Vagina (tissue), 2 donors: ENCODE measurements at regions not wholly inside any gene's neighbourhood (a gene's known extent, or its start where the extent isn't known, plus 50 kb on each side); places are given as distances from the start of the nearest gene placed in this dataset.

Experiments
- DNase-seq, 2 donors: peaks; one replicate each; pipeline ENCODE4 v3.0.0-alpha.2; 2017; ENCODE audit errors: extremely low spot score in 2 of 2
- H3K27ac ChIP-seq: fragments of 200-600 bp; sonication (generic); one replicate; pipeline ENCODE4 v1.5.1; 2019
- H3K27me3 ChIP-seq: fragments of 200-600 bp; sonication (generic); one replicate; pipeline ENCODE4 v1.5.1; 2019
- H3K36me3 ChIP-seq, 2 donors: fragments of 200-600 bp; sonication (generic); one replicate each; pipeline ENCODE4 v1.5.1; 2017 to 2019
- H3K4me1 ChIP-seq: fragments of 200-600 bp; sonication (generic); one replicate; pipeline ENCODE4 v1.5.1; 2019
- H3K4me3 ChIP-seq, 2 donors: fragments of 200-600 bp; sonication (generic); 1 replicate in 1 of 2; 2 replicates in 1 of 2; pipeline ENCODE4 v1.5.1; 2016 to 2019
- H3K9me3 ChIP-seq: fragments of 200-600 bp; sonication (generic); one replicate; pipeline ENCODE4 v1.5.1; 2019
- POLR2A ChIP-seq, 2 donors: fragments of 450-650 bp; IDR thresholded peaks; one replicate each; pipeline ENCODE4 v1.6.1; 2017; ENCODE audit warnings: antibody characterized with exemption in 2 of 2, mild to moderate bottlenecking in 2 of 2, moderate library complexity in 2 of 2
- POLR2AphosphoS5 ChIP-seq, 2 donors: sonication (generic); formaldehyde crosslinking; IDR thresholded peaks; one replicate each; pipeline ENCODE4 v1.9.0; 2017; ENCODE audit warnings: antibody characterized with exemption in 2 of 2, mild to moderate bottlenecking in 2 of 2, low read depth in 1 of 2; ENCODE audit not compliant: insufficient read depth in 1 of 2
- intact Hi-C: fragments of 100-400 bp; cut with DNase I; formaldehyde crosslinking; loops from one replicate; pipeline ENCODE4 v1.15.1; 2023
- TF ChIP-seq, protein P1 (sequence below), 3 experiments: fragments of 450-650 bp in 2 of 3; fragments of 200-600 bp in 1 of 3; sonication (generic) in 1 of 3; IDR thresholded peaks; one replicate each; pipeline ENCODE4 v1.5.1; 2017 to 2019; ENCODE audit warnings: antibody characterized with exemption in 3 of 3, mild to moderate bottlenecking in 2 of 3, moderate library complexity in 2 of 3

GRCh38 chr4:71259280-71259679 is 79.5 kb upstream of the SLC4A4 start:
- Histone ChIP-seq H3K4me1 (no peaks in the 10 kb centered on the region), H3K9me3 (no peaks in the 10 kb centered on the region), H3K4me3 (no peak overlapping the region), H3K36me3 (no peaks in the 10 kb centered on the region), H3K27me3 (no peaks in the 10 kb centered on the region), H3K27ac (no peak overlapping the region)
- intact Hi-C loops = no loop called here
- DNase-seq = no peak
- no peak for TF ChIP-seq POLR2A (IDR thresholded peaks at IDR 0.05)
- TF ChIP-seq POLR2AphosphoS5 (IDR thresholded peaks at IDR 0.05; ENCODE audit: insufficient read depth in 1 of 2, low read depth in 1 of 2) = no peak
- TF ChIP-seq, protein P1, sequence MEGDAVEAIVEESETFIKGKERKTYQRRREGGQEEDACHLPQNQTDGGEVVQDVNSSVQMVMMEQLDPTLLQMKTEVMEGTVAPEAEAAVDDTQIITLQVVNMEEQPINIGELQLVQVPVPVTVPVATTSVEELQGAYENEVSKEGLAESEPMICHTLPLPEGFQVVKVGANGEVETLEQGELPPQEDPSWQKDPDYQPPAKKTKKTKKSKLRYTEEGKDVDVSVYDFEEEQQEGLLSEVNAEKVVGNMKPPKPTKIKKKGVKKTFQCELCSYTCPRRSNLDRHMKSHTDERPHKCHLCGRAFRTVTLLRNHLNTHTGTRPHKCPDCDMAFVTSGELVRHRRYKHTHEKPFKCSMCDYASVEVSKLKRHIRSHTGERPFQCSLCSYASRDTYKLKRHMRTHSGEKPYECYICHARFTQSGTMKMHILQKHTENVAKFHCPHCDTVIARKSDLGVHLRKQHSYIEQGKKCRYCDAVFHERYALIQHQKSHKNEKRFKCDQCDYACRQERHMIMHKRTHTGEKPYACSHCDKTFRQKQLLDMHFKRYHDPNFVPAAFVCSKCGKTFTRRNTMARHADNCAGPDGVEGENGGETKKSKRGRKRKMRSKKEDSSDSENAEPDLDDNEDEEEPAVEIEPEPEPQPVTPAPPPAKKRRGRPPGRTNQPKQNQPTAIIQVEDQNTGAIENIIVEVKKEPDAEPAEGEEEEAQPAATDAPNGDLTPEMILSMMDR (IDR thresholded peaks at IDR 0.05) = no peak

DNA sequence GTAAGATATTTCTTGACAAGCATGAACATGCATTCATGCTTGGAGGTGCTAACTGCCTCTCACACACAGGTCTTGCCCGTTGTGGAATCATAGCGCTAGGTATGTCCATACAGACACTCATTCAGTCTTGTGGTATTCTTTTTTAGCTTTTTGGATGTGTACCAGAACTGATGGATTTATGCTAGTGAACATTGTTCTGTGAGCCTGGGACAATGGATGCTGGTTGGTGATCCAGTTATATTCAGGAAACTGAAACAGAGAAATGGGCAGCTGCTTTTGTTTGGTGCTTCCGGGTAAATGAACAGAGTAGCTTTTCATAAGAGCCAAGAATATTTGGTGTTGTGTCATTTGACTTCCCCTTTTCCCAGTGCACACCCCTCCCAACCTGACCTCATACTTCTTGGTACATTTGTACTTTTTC is 78.9 kb upstream of the SLC4A4 start:
- intact Hi-C loops = no loop called here
- DNase-seq = no peak
- TF ChIP-seq POLR2A (IDR thresholded peaks at IDR 0.05) (no peak), POLR2AphosphoS5 (IDR thresholded peaks at IDR 0.05; ENCODE audit: insufficient read depth in 1 of 2, low read depth in 1 of 2) (no peak)
- TF ChIP-seq, protein P1 (IDR thresholded peaks at IDR 0.05) = no peak
- Histone ChIP-seq H3K36me3 (no peaks in the 10 kb centered on the region), H3K27ac (no peak overlapping the region), H3K27me3 (no peaks in the 10 kb centered on the region), H3K4me1 (no peaks in the 10 kb centered on the region), H3K4me3 (no peak overlapping the region), H3K9me3 (no peaks in the 10 kb centered on the region)

DNA sequence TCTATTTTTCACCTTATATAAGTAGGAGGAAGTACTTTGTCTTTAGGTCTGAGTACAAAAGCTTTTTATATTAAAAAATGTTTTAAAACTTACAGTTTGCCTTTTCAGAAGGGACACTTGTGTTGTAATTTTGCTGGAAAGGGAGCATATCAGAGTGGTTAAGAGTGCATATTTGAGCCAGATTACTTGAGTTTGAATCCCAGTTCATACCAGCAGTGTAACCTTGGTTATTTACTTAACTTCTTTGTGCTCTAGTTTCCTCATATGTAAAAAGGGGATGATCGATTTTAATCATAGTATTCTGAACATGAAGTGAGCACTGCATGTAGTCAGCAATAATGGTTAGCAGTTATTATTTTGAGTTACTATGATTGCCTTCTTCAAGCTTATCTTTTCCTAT is 78.3 kb upstream of the SLC4A4 start:
- intact Hi-C loops = no loop called here
- Histone ChIP-seq H3K27me3 (no peaks in the 10 kb centered on the region), H3K4me3 (no peak overlapping the region), H3K9me3 (no peaks in the 10 kb centered on the region), H3K36me3 (no peaks in the 10 kb centered on the region), H3K27ac (no peak overlapping the region), H3K4me1 (no peaks in the 10 kb centered on the region)
- no peak for DNase-seq
- TF ChIP-seq, protein P1 (IDR thresholded peaks at IDR 0.05) = no peak
- TF ChIP-seq POLR2AphosphoS5 (IDR thresholded peaks at IDR 0.05; ENCODE audit: insufficient read depth in 1 of 2, low read depth in 1 of 2) = no peak
- TF ChIP-seq POLR2A (IDR thresholded peaks at IDR 0.05) = no peak

- intact Hi-C loops = no loop called here
- Histone ChIP-seq H3K4me1 (no peaks in the 10 kb centered on the region), H3K9me3 (no peaks in the 10 kb centered on the region), H3K36me3 (no peaks in the 10 kb centered on the region), H3K27ac (no peak overlapping the region), H3K4me3 (no peak overlapping the region), H3K27me3 (no peaks in the 10 kb centered on the region)
- TF ChIP-seq, protein P1 (IDR thresholded peaks at IDR 0.05) = no peak
- TF ChIP-seq POLR2A (IDR thresholded peaks at IDR 0.05) = no peak
- DNase-seq = no peak
Measured at GRCh38 chr4:71261001-71261400, 77.8 kb upstream of the SLC4A4 start.

- Histone ChIP-seq H3K4me3 (no peak overlapping the region), H3K9me3 (no peaks in the 10 kb centered on the region), H3K27me3 (no peaks in the 10 kb centered on the region), H3K27ac (no peak overlapping the region), H3K4me1 (no peaks in the 10 kb centered on the region), H3K36me3 (no peaks in the 10 kb centered on the region)
- DNase-seq = no peak
- intact Hi-C loops = no loop called here
- TF ChIP-seq POLR2AphosphoS5 (IDR thresholded peaks at IDR 0.05; ENCODE audit: insufficient read depth in 1 of 2, low read depth in 1 of 2) (no peak), POLR2A (IDR thresholded peaks at IDR 0.05) (no peak)
- TF ChIP-seq, protein P1 (IDR thresholded peaks at IDR 0.05) = no peak
Measured at GRCh38 chr4:71261633-71262121, 77.1 kb upstream of the SLC4A4 start.
